Tibial nerve (tissue), 4 donors: ENCODE measurements at regions not wholly inside any gene's neighbourhood (a gene's known extent, or its start where the extent isn't known, plus 50 kb on each side); places are given as distances from the start of the nearest gene placed in this dataset.

Source experiments
- DNase-seq, 2 donors: peaks; one replicate each; pipeline ENCODE4 v3.0.0-alpha.2; 2019; ENCODE audit warnings: low spot score in 2 of 2
- H3K27ac ChIP-seq, 4 donors: fragments of 200-600 bp; sonication (generic) in 3 of 4; one replicate each; pipeline ENCODE4 v1.5.1; 2017 to 2019; ENCODE audit warnings: mild to moderate bottlenecking in 1 of 4
- H3K27me3 ChIP-seq, 2 donors: fragments of 200-600 bp; sonication (generic) in 1 of 2; one replicate each; pipeline versions ENCODE4 v1.5.1 to v1.6.0; 2017 to 2019
- H3K36me3 ChIP-seq, 3 donors: fragments of 200-600 bp; sonication (generic); one replicate each; pipeline ENCODE4 v1.5.1; 2018 to 2019
- H3K4me1 ChIP-seq, 4 donors: fragments of 200-600 bp; sonication (generic) in 3 of 4; one replicate each; pipeline ENCODE4 v1.5.1; 2017 to 2019
- H3K4me3 ChIP-seq, 4 donors: fragments of 200-600 bp; sonication (generic) in 3 of 4; one replicate each; pipeline ENCODE4 v1.5.1; 2017 to 2019; ENCODE audit warnings: mild to moderate bottlenecking in 1 of 4, moderate library complexity in 1 of 4
- H3K9me3 ChIP-seq, 4 donors: fragments of 200-600 bp; sonication (generic) in 3 of 4; one replicate each; pipeline ENCODE4 v1.5.1; 2017 to 2019
- CTCF ChIP-seq, 5 experiments: fragments of 200-600 bp in 3 of 5; fragments of 450-650 bp in 2 of 5; sonication (generic) in 3 of 5; IDR thresholded peaks; one replicate each; pipeline ENCODE4 v1.5.1; 2016 to 2019; ENCODE audit warnings: antibody characterized with exemption in 5 of 5, mild to moderate bottlenecking in 3 of 5, moderate library complexity in 2 of 5
- EP300 ChIP-seq, 2 donors: sonication (generic); formaldehyde crosslinking; IDR thresholded peaks; one replicate each; pipeline ENCODE4 v1.6.1; 2017; ENCODE audit warnings: antibody characterized with exemption in 2 of 2, mild to moderate bottlenecking in 1 of 2
- POLR2A ChIP-seq, 2 donors: fragments of 450-650 bp; IDR thresholded peaks; one replicate each; pipeline ENCODE4 v1.6.1; 2017; ENCODE audit warnings: antibody characterized with exemption in 2 of 2, mild to moderate bottlenecking in 2 of 2, moderate library complexity in 2 of 2
- WGBS, 2 donors: methylation state at CpG; one replicate each; pipeline ENCODE4 v1.1.5; 2018; 5-methylcytosine and 5-hydroxymethylcytosine counted together

- peak overlapping the region; percentile 31 to 58 (median 51) for H3K27ac ChIP-seq
- 56 to 63% methylated on average over 4 of the region's 4 CpGs for WGBS, 2 donors
- no peak for DNase-seq
- no peaks in the 10 kb centered on the region for H3K27me3 ChIP-seq
- H3K36me3 ChIP-seq: no peaks in the 10 kb centered on the region
- H3K9me3 ChIP-seq: no peaks in the 10 kb centered on the region
- H3K4me3 ChIP-seq: no peak overlapping the region
- TF ChIP-seq EP300 (IDR thresholded peaks at IDR 0.05): no peak
- no peak for TF ChIP-seq CTCF (IDR thresholded peaks at IDR 0.05)
- no peak for TF ChIP-seq POLR2A (IDR thresholded peaks at IDR 0.05)
- peaks cover 3 to 40% (median 14%) of the 10 kb centered on the region in 4 donors for H3K4me1 ChIP-seq
These were observed 134.2 kb upstream of the RND3 start for GRCh38 chr2:150621526-150622213.

GRCh38 chr2:150620855-150621254 is 133.4 kb upstream of the RND3 start:
- H3K9me3 ChIP-seq: no peaks in the 10 kb centered on the region
- H3K27ac ChIP-seq: peak overlapping the region in 3 of 4 donors; percentile 46 to 58 (median 56)
- TF ChIP-seq EP300 (IDR thresholded peaks at IDR 0.05) (no peak), POLR2A (IDR thresholded peaks at IDR 0.05) (no peak), CTCF (IDR thresholded peaks at IDR 0.05) (no peak)
- no peak overlapping the region for H3K4me3 ChIP-seq
- H3K36me3 ChIP-seq: no peaks in the 10 kb centered on the region
- peaks cover 3 to 39% (median 14%) of the 10 kb centered on the region in 4 donors for H3K4me1 ChIP-seq
- no peak for DNase-seq
- no peaks in the 10 kb centered on the region for H3K27me3 ChIP-seq
- 85 to 87% methylated on average over 6 of the region's 6 CpGs for WGBS, 2 donors

GRCh38 chr2:150620416-150620815 is 132.9 kb upstream of the RND3 start:
- Histone ChIP-seq H3K9me3 (no peaks in the 10 kb centered on the region), H3K27me3 (no peaks in the 10 kb centered on the region), H3K4me3 (no peak overlapping the region), H3K4me1 (peaks cover 3 to 39% (median 14%) of the 10 kb centered on the region in 4 donors), H3K27ac (peak overlapping the region in 3 of 4 donors; percentile 46 to 58 (median 56)), H3K36me3 (no peaks in the 10 kb centered on the region)
- no peak for DNase-seq
- TF ChIP-seq EP300 (IDR thresholded peaks at IDR 0.05) (no peak), POLR2A (IDR thresholded peaks at IDR 0.05) (no peak), CTCF (IDR thresholded peaks at IDR 0.05) (no peak)

- Histone ChIP-seq H3K4me1 (peaks cover 3 to 39% (median 14%) of the 10 kb centered on the region in 4 donors), H3K4me3 (no peak overlapping the region), H3K27ac (peak overlapping the region in 3 of 4 donors; percentile 46 to 58 (median 56)), H3K9me3 (no peaks in the 10 kb centered on the region), H3K36me3 (no peaks in the 10 kb centered on the region), H3K27me3 (no peaks in the 10 kb centered on the region)
- TF ChIP-seq POLR2A (IDR thresholded peaks at IDR 0.05): no peak
- TF ChIP-seq EP300 (IDR thresholded peaks at IDR 0.05): peak in 1 of 2 donors; percentile 55
- 38 to 39% methylated on average over 5 of the region's 5 CpGs for WGBS, 2 donors
- DNase-seq: no peak
These were observed 132.3 kb upstream of the RND3 start for GRCh38 chr2:150619607-150620330.

GRCh38 chr2:150618245-150618895 is 130.9 kb upstream of the RND3 start:
- H3K36me3 ChIP-seq: no peaks in the 10 kb centered on the region
- WGBS, 2 donors: 74 to 77% methylated on average over 7 of the region's 7 CpGs
- no peaks in the 10 kb centered on the region for H3K27me3 ChIP-seq
- H3K9me3 ChIP-seq: no peaks in the 10 kb centered on the region
- peaks cover 3 to 40% (median 14%) of the 10 kb centered on the region in 4 donors for H3K4me1 ChIP-seq
- no peak overlapping the region for H3K4me3 ChIP-seq
- peak overlapping the region in 1 of 4 donors; percentile 51 for H3K27ac ChIP-seq
- no peak for DNase-seq
- no peak for TF ChIP-seq POLR2A (IDR thresholded peaks at IDR 0.05)
- no peak for TF ChIP-seq EP300 (IDR thresholded peaks at IDR 0.05)
